ENCODE measurements at regions not wholly inside any gene's neighbourhood (a gene's known extent, or its start where the extent isn't known, plus 50 kb on each side); places are given as distances from the start of the nearest gene placed in this dataset.
A peak's percentile ranks its signal among the peaks of the same experiment; 100 is the strongest.

DNA sequence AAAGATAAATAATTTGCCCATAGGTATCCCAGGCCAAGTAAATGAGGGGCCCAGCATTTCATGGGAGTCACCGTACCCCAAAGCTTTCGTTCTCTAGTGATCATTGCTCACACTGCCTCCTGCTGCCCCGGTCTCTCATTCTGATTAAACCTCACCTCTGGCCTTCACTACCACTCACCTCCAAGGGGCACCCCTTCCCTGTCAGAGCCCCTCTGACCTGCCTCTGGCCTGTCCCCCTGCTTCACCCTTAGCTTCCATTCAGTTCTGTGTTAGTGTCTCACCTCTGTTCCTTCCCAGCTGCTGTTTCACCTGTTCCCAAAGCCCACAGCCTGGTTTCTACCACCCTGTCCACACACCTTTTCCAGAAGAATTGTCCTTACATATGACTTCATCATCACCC, 150.3 kb upstream of the E2F8 start:
- H3K27ac Mint-ChIP-seq (ENCODE audit: unreplicated experiment): no peak overlapping the region
- DNase-seq (ENCODE audit: low read depth, low spot score): no peak
- peaks cover 6% of the 10 kb centered on the region for H3K4me1 Mint-ChIP-seq
- H3K4me3 Mint-ChIP-seq: no peak overlapping the region
- H3K9me3 Mint-ChIP-seq: no peaks in the 10 kb centered on the region
- H3K36me3 Mint-ChIP-seq (ENCODE audit: low read depth): peaks cover 2% of the 10 kb centered on the region
- peaks cover 2% of the 10 kb centered on the region for H3K27me3 Mint-ChIP-seq (ENCODE audit: low read depth)
- no peak for TF ChIP-seq CTCF (conservative IDR thresholded peaks at IDR 0.05)

GRCh38 chr11:19389787-19390303, 149.1 kb upstream of the E2F8 start:
- Mint-ChIP-seq H3K4me1 (peaks cover 6% of the 10 kb centered on the region), H3K9me3 (no peaks in the 10 kb centered on the region), H3K36me3 (ENCODE audit: low read depth) (peaks cover 2% of the 10 kb centered on the region), H3K4me3 (no peak overlapping the region), H3K27me3 (ENCODE audit: low read depth) (peaks cover 2% of the 10 kb centered on the region), H3K27ac (ENCODE audit: unreplicated experiment) (no peak overlapping the region)
- DNase-seq (ENCODE audit: low read depth, low spot score): no peak
- TF ChIP-seq CTCF (conservative IDR thresholded peaks at IDR 0.05): no peak

DNA sequence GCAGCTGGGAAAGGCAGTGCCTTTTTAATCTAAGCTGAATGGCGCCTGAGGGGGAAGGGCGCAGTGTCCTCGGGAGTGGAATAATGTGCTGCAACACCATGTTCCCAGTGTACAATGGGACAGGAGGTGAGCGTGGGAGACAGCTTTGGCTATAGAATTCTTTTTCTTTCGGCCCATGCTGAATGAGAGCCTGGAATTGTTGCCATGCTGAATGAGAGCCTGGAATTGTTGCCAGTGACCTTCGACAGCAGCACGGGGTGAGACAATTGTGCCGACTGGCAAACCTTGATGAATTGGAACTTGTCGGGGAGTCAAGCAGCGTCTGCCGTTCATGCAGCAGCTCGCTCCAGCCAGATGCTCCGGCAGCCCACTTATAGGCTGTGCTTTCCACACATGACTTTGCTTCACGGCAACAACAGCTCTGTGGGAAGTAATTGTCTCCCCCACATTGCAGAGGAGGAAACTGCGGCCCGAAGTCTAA, 141.4 kb upstream of the E2F8 start:
- TF ChIP-seq CTCF (conservative IDR thresholded peaks at IDR 0.05): no peak
- peaks cover 16% of the 10 kb centered on the region for H3K27me3 Mint-ChIP-seq (ENCODE audit: low read depth)
- no peaks in the 10 kb centered on the region for H3K36me3 Mint-ChIP-seq (ENCODE audit: low read depth)
- peak overlapping the region; percentile 72 for H3K27ac Mint-ChIP-seq (ENCODE audit: unreplicated experiment)
- DNase-seq (ENCODE audit: low read depth, low spot score): peak; percentile 37
- H3K9me3 Mint-ChIP-seq: no peaks in the 10 kb centered on the region
- peaks cover 52% of the 10 kb centered on the region for H3K4me1 Mint-ChIP-seq
- H3K4me3 Mint-ChIP-seq: peak overlapping the region; percentile 63

DNA sequence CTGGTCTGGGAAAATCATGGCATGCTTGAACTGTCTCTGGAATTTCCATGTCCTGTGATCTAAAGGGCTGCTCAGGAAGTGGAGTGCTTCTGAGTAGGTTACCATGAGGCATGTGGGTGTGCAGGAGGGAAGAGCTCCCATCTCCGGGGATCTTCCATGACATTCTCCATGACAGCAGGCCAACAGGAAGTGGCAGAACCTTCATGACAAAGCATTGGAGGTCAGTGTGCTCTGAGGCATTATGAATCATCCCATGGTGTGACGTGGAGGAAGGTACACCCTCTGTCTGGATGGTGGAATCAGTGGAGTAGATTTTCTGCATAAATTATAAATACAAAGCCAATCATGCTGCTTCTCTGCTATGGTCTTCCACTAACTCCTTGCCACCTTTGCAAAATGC, 139.6 kb upstream of the E2F8 start:
- TF ChIP-seq CTCF (conservative IDR thresholded peaks at IDR 0.05): no peak
- no peak for DNase-seq (ENCODE audit: low read depth, low spot score)
- Mint-ChIP-seq H3K27me3 (ENCODE audit: low read depth) (peaks cover 16% of the 10 kb centered on the region), H3K4me3 (no peak overlapping the region), H3K9me3 (no peaks in the 10 kb centered on the region), H3K27ac (ENCODE audit: unreplicated experiment) (no peak overlapping the region), H3K36me3 (ENCODE audit: low read depth) (no peaks in the 10 kb centered on the region), H3K4me1 (peaks cover 48% of the 10 kb centered on the region)

DNA sequence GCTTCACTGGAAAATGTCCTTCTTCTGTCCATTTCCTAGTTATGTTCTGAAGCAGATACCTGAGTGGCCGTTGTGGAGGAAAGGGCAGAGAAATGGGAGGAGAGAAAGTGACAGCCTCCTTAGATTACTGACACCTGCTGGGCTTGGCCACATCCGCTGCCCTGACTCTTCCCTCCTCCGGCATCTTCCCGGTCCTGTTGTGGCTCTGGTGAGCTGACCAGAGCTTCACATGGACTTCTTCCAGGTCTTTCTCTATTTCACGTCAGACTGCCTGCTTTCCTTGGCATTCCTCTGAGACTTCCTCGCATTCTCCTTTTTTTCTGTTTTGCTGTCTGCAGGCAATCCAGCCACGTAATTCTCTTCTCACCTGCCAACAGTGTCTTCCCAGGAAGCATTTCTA, 138.7 kb upstream of the E2F8 start:
- TF ChIP-seq CTCF (conservative IDR thresholded peaks at IDR 0.05): no peak
- Mint-ChIP-seq H3K27me3 (ENCODE audit: low read depth) (peaks cover 16% of the 10 kb centered on the region), H3K27ac (ENCODE audit: unreplicated experiment) (no peak overlapping the region), H3K36me3 (ENCODE audit: low read depth) (no peaks in the 10 kb centered on the region), H3K4me3 (no peak overlapping the region), H3K4me1 (peaks cover 48% of the 10 kb centered on the region), H3K9me3 (no peaks in the 10 kb centered on the region)
- DNase-seq (ENCODE audit: low read depth, low spot score): no peak
